ENCODE measurements at regions not wholly inside any gene's neighbourhood (a gene's known extent, or its start where the extent isn't known, plus 50 kb on each side); places are given as distances from the start of the nearest gene placed in this dataset.

- Mint-ChIP-seq H3K27ac (no peak overlapping the region), H3K4me3 (peak overlapping the region; percentile 49), H3K27me3 (no peaks in the 10 kb centered on the region), H3K36me3 (ENCODE audit: low read depth) (peaks cover 3% of the 10 kb centered on the region), H3K4me1 (peaks cover 8% of the 10 kb centered on the region)
- H3K9me3 ChIP-seq (ENCODE audit: control insufficient read depth, low read length, poor library complexity, severe bottlenecking): no peaks in the 10 kb centered on the region
- DNase-seq (no peak), ATAC-seq (no peak)
Observed at GRCh38 chr5:42962124-42962523, 78.0 kb downstream of the ANXA2R start.

GRCh38 chr5:42960506-42960905 is 79.6 kb downstream of the ANXA2R start:
- H3K27me3 Mint-ChIP-seq: no peaks in the 10 kb centered on the region
- H3K27ac Mint-ChIP-seq: no peak overlapping the region

GRCh38 chr5:42956551-42956950 is 83.6 kb downstream of the ANXA2R start:
- H3K36me3 Mint-ChIP-seq (ENCODE audit: low read depth): no peaks in the 10 kb centered on the region
- ATAC-seq (no peak), DNase-seq (no peak)
- no peak overlapping the region for H3K4me3 Mint-ChIP-seq
- no peak overlapping the region for H3K27ac Mint-ChIP-seq
- H3K9me3 ChIP-seq (ENCODE audit: control insufficient read depth, low read length, poor library complexity, severe bottlenecking): no peaks in the 10 kb centered on the region
- H3K4me1 Mint-ChIP-seq: peaks cover 3% of the 10 kb centered on the region
- no peaks in the 10 kb centered on the region for H3K27me3 Mint-ChIP-seq

More at GRCh38 chr5:42960506-42960905, 79.6 kb downstream of the ANXA2R start:
- H3K4me1 Mint-ChIP-seq: peaks cover 2% of the 10 kb centered on the region
- H3K36me3 Mint-ChIP-seq (ENCODE audit: low read depth): peaks cover 3% of the 10 kb centered on the region
- DNase-seq: no peak
- no peak for ATAC-seq
- H3K9me3 ChIP-seq (ENCODE audit: control insufficient read depth, low read length, poor library complexity, severe bottlenecking): no peaks in the 10 kb centered on the region
- no peak overlapping the region for H3K4me3 Mint-ChIP-seq

GRCh38 chr5:42953041-42953440 is 87.1 kb downstream of the ANXA2R start:
- H3K4me3 Mint-ChIP-seq: peak overlapping the region; percentile 91
- no peak for DNase-seq

GRCh38 chr5:42952578-42952974 is 87.5 kb downstream of the ANXA2R start:
- H3K27me3 Mint-ChIP-seq: no peaks in the 10 kb centered on the region
- H3K27ac Mint-ChIP-seq: peak overlapping the region; percentile 99
- no peaks in the 10 kb centered on the region for H3K36me3 Mint-ChIP-seq (ENCODE audit: low read depth)
- ATAC-seq (no peak), DNase-seq (no peak)
- H3K9me3 ChIP-seq (ENCODE audit: control insufficient read depth, low read length, poor library complexity, severe bottlenecking): no peaks in the 10 kb centered on the region
- H3K4me3 Mint-ChIP-seq: peak overlapping the region; percentile 91
- peaks cover 23% of the 10 kb centered on the region for H3K4me1 Mint-ChIP-seq

More at GRCh38 chr5:42953041-42953440, 87.1 kb downstream of the ANXA2R start:
- H3K4me1 Mint-ChIP-seq: peaks cover 23% of the 10 kb centered on the region
- H3K27ac Mint-ChIP-seq: peak overlapping the region; percentile 99
- H3K36me3 Mint-ChIP-seq (ENCODE audit: low read depth): no peaks in the 10 kb centered on the region
- no peaks in the 10 kb centered on the region for H3K27me3 Mint-ChIP-seq
- ATAC-seq: no peak
- no peaks in the 10 kb centered on the region for H3K9me3 ChIP-seq (ENCODE audit: control insufficient read depth, low read length, poor library complexity, severe bottlenecking)

GRCh38 chr5:42951293-42951840 is 88.8 kb downstream of the ANXA2R start:
- Mint-ChIP-seq H3K4me3 (peak overlapping the region; percentile 91), H3K4me1 (peaks cover 23% of the 10 kb centered on the region)

GRCh38 chr5:42950456-42951292 is 89.4 kb downstream of the ANXA2R start:
- Mint-ChIP-seq H3K4me1 (peaks cover 23% of the 10 kb centered on the region), H3K27me3 (no peaks in the 10 kb centered on the region), H3K4me3 (peak overlapping the region; percentile 91), H3K36me3 (ENCODE audit: low read depth) (no peaks in the 10 kb centered on the region), H3K27ac (peak overlapping the region; percentile 99)
- H3K9me3 ChIP-seq (ENCODE audit: control insufficient read depth, low read length, poor library complexity, severe bottlenecking): no peaks in the 10 kb centered on the region
- DNase-seq (peak; percentile 21 to 59 (median 30)), ATAC-seq (peak; percentile 38)

More at GRCh38 chr5:42951293-42951840, 88.8 kb downstream of the ANXA2R start:
- H3K36me3 Mint-ChIP-seq (ENCODE audit: low read depth): no peaks in the 10 kb centered on the region
- no peaks in the 10 kb centered on the region for H3K27me3 Mint-ChIP-seq
- DNase-seq (peak; percentile 56 to 75 (median 65)), ATAC-seq (peak; percentile 66)
- H3K9me3 ChIP-seq (ENCODE audit: control insufficient read depth, low read length, poor library complexity, severe bottlenecking): no peaks in the 10 kb centered on the region
- peak overlapping the region; percentile 99 for H3K27ac Mint-ChIP-seq

GRCh38 chr5:42950116-42950455 is 90.0 kb downstream of the ANXA2R start:
- H3K4me3 Mint-ChIP-seq: peak overlapping the region; percentile 91
- peak overlapping the region; percentile 99 for H3K27ac Mint-ChIP-seq
- no peaks in the 10 kb centered on the region for H3K9me3 ChIP-seq (ENCODE audit: control insufficient read depth, low read length, poor library complexity, severe bottlenecking)
- H3K4me1 Mint-ChIP-seq: peaks cover 26% of the 10 kb centered on the region
- no peak for DNase-seq
- H3K27me3 Mint-ChIP-seq: no peaks in the 10 kb centered on the region
- ATAC-seq: no peak
- H3K36me3 Mint-ChIP-seq (ENCODE audit: low read depth): no peaks in the 10 kb centered on the region

GRCh38 chr5:42949348-42950115 is 90.6 kb downstream of the ANXA2R start:
- peak overlapping the region; percentile 91 for H3K4me3 Mint-ChIP-seq
- H3K4me1 Mint-ChIP-seq: peaks cover 28% of the 10 kb centered on the region
- H3K27me3 Mint-ChIP-seq: no peaks in the 10 kb centered on the region
- ATAC-seq (peak; percentile 48), DNase-seq (peak; percentile 41 to 54 (median 48))
- no peaks in the 10 kb centered on the region for H3K9me3 ChIP-seq (ENCODE audit: control insufficient read depth, low read length, poor library complexity, severe bottlenecking)
- peak overlapping the region; percentile 99 for H3K27ac Mint-ChIP-seq
- no peaks in the 10 kb centered on the region for H3K36me3 Mint-ChIP-seq (ENCODE audit: low read depth)

- Mint-ChIP-seq H3K27me3 (no peaks in the 10 kb centered on the region), H3K27ac (peak overlapping the region; percentile 99), H3K36me3 (ENCODE audit: low read depth) (no peaks in the 10 kb centered on the region), H3K4me1 (peaks cover 28% of the 10 kb centered on the region), H3K4me3 (peak overlapping the region; percentile 91)
- no peaks in the 10 kb centered on the region for H3K9me3 ChIP-seq (ENCODE audit: control insufficient read depth, low read length, poor library complexity, severe bottlenecking)
- DNase-seq (no peak), ATAC-seq (no peak)
Observed at GRCh38 chr5:42948961-42949347, 91.2 kb downstream of the ANXA2R start.

- Mint-ChIP-seq H3K36me3 (ENCODE audit: low read depth) (no peaks in the 10 kb centered on the region), H3K4me1 (peaks cover 20% of the 10 kb centered on the region), H3K27ac (no peak overlapping the region), H3K4me3 (no peak overlapping the region), H3K27me3 (no peaks in the 10 kb centered on the region)
- no peak for ATAC-seq
- DNase-seq: no peak
- H3K9me3 ChIP-seq (ENCODE audit: control insufficient read depth, low read length, poor library complexity, severe bottlenecking): no peaks in the 10 kb centered on the region
Observed at GRCh38 chr5:42944989-42945388, 95.1 kb downstream of the ANXA2R start.

GRCh38 chr5:42943931-42944631 is 96.0 kb downstream of the ANXA2R start:
- no peaks in the 10 kb centered on the region for H3K9me3 ChIP-seq (ENCODE audit: control insufficient read depth, low read length, poor library complexity, severe bottlenecking)
- Mint-ChIP-seq H3K4me3 (no peak overlapping the region), H3K27ac (no peak overlapping the region), H3K36me3 (ENCODE audit: low read depth) (no peaks in the 10 kb centered on the region), H3K27me3 (no peaks in the 10 kb centered on the region), H3K4me1 (peaks cover 11% of the 10 kb centered on the region)
- DNase-seq (no peak), ATAC-seq (no peak)

GRCh38 chr5:42940853-42941252 is 99.3 kb downstream of the ANXA2R start:
- DNase-seq (no peak), ATAC-seq (no peak)
- Mint-ChIP-seq H3K4me1 (peaks cover 9% of the 10 kb centered on the region), H3K36me3 (ENCODE audit: low read depth) (no peaks in the 10 kb centered on the region), H3K27me3 (no peaks in the 10 kb centered on the region), H3K27ac (no peak overlapping the region), H3K4me3 (no peak overlapping the region)
- no peaks in the 10 kb centered on the region for H3K9me3 ChIP-seq (ENCODE audit: control insufficient read depth, low read length, poor library complexity, severe bottlenecking)

Measured in T-helper 17 cell (primary cell).